Ammon's horn (tissue), 1 donor: ENCODE measurements at regions not wholly inside any gene's neighbourhood (a gene's known extent, or its start where the extent isn't known, plus 50 kb on each side); places are given as distances from the start of the nearest gene placed in this dataset.
"Not testable (repeated sequence)": the region's sequence is repeated elsewhere in the genome, so short reads cannot be mapped to it uniquely, and the experiment has no call there.

Experiments
- DNase-seq: peaks from one replicate; pipeline ENCODE4 v3.0.0-alpha.2; 2016; ENCODE audit warnings: low spot score

- DNase-seq = no peak
These were observed 158.9 kb downstream of the HINT1 start for GRCh38 chr5:131005963-131006684.

GRCh38 chr5:131001507-131001906 is 163.5 kb downstream of the HINT1 start:
- DNase-seq = no peak

GRCh38 chr5:131000289-131000688 is 164.8 kb downstream of the HINT1 start:
- DNase-seq = no peak

- not testable (repeated sequence) for DNase-seq
These were observed 168.3 kb downstream of the HINT1 start for GRCh38 chr5:130996720-130997119.

GRCh38 chr5:130995851-130996250 is 169.2 kb downstream of the HINT1 start:
- no peak for DNase-seq

GRCh38 chr5:130995254-130995515 is 169.9 kb downstream of the HINT1 start:
- no peak for DNase-seq

GRCh38 chr5:130994496-130995253 is 170.4 kb downstream of the HINT1 start:
- no peak for DNase-seq

GRCh38 chr5:130992621-130993020 is 172.4 kb downstream of the HINT1 start:
- DNase-seq = no peak

GRCh38 chr5:130992095-130992494 is 173.0 kb downstream of the HINT1 start:
- DNase-seq = no peak

- DNase-seq = no peak
These were observed 179.3 kb downstream of the HINT1 start for GRCh38 chr5:130985776-130986175.

- no peak for DNase-seq
These were observed 183.4 kb downstream of the HINT1 start for GRCh38 chr5:130981663-130982062.

GRCh38 chr5:130978475-130978874 is 186.6 kb downstream of the HINT1 start:
- DNase-seq = no peak

- no peak for DNase-seq
These were observed 188.6 kb downstream of the HINT1 start for GRCh38 chr5:130976493-130976892.

GRCh38 chr5:130975847-130976246 is 189.2 kb downstream of the HINT1 start:
- no peak for DNase-seq

GRCh38 chr5:130975299-130975698 is 189.8 kb downstream of the HINT1 start:
- DNase-seq = no peak

GRCh38 chr5:130974021-130974683 is 190.9 kb downstream of the HINT1 start:
- no peak for DNase-seq

- DNase-seq = no peak
These were observed 198.0 kb downstream of the HINT1 start for GRCh38 chr5:130966990-130967525.

GRCh38 chr5:130965920-130966319 is 199.1 kb downstream of the HINT1 start:
- no peak for DNase-seq

- DNase-seq = no peak
These were observed 199.7 kb downstream of the HINT1 start for GRCh38 chr5:130965360-130965759.

- no peak for DNase-seq
These were observed 200.5 kb downstream of the HINT1 start for GRCh38 chr5:130964231-130965202.

- DNase-seq = no peak
These were observed 201.3 kb downstream of the HINT1 start for GRCh38 chr5:130963798-130964197.

- DNase-seq = no peak
These were observed 207.9 kb downstream of the HINT1 start for GRCh38 chr5:130957151-130957550.
